Endometrium (tissue), 2 donors: ENCODE measurements at regions not wholly inside any gene's neighbourhood (a gene's known extent, or its start where the extent isn't known, plus 50 kb on each side); places are given as distances from the start of the nearest gene placed in this dataset.

Experiments
- FAIRE-seq: peaks from 2 replicates; lab custom pipeline; 2012; peaks lifted over from hg19 to GRCh38; lab: Jason Lieb, UNC
- donor health status: control.
- donor health status: control.

- FAIRE-seq, result no peak
Measured at GRCh38 chr15:39429898-39430357, 151.0 kb upstream of the THBS1 start.

GRCh38 chr15:39430389-39430788, 150.5 kb upstream of the THBS1 start:
- no peak for FAIRE-seq

DNA sequence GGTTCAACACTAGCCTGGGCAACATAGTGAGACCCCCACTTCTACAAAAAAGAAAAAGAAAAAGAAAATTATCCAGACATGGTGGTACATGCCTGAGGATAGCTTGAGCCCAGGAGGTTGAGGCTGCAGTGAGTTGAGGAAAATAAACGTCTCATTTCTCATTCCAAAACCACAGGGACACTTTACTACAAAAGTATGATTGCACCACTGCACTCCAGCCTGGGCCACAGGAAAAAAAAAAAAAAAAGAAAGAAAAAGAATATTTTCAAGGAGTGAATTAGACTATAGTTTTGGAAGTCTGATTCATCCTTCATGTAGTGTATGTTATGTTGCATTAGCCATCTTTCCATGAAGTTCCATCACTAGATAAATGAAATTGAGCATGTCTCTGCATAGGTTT, 149.5 kb upstream of the THBS1 start:
- FAIRE-seq, result no peak

GRCh38 chr15:39432026-39432425, 148.9 kb upstream of the THBS1 start:
- no peak for FAIRE-seq

- no peak for FAIRE-seq
Measured at GRCh38 chr15:39432912-39433348, 147.9 kb upstream of the THBS1 start.

- FAIRE-seq, result no peak
Measured at GRCh38 chr15:39433376-39433775, 147.5 kb upstream of the THBS1 start.

GRCh38 chr15:39434163-39434562, 146.7 kb upstream of the THBS1 start:
- FAIRE-seq, result peak; percentile 98

- FAIRE-seq, result peak; percentile 21
Measured at GRCh38 chr15:39434751-39435238, 146.1 kb upstream of the THBS1 start.

DNA sequence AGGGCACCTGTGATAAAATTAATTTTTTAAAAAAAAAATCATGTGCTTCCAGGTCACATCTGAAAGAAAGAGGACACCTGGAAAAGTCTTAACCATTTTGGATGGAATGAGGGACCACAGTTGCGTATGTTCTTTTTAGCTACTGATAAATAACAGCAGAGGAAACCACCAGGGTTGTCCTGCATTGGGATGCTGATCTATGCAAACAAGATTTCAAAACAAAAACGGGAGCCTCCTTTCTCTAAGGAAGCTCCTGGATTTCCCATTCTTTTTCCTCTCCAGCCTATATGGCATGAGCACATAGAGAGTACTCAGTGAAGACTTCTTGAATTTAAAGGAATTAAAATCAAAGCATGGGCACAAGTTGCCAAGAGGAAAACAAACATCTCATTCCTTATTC, 145.6 kb upstream of the THBS1 start:
- FAIRE-seq, result no peak

- FAIRE-seq, result no peak
Measured at GRCh38 chr15:39438260-39438659, 142.6 kb upstream of the THBS1 start.

GRCh38 chr15:39438799-39439592, 141.9 kb upstream of the THBS1 start:
- no peak for FAIRE-seq

GRCh38 chr15:39442898-39443297, 138.0 kb upstream of the THBS1 start:
- FAIRE-seq, result no peak

- FAIRE-seq, result no peak
Measured at GRCh38 chr15:39443659-39444219, 137.1 kb upstream of the THBS1 start.

GRCh38 chr15:39444735-39445470, 136.0 kb upstream of the THBS1 start:
- no peak for FAIRE-seq

DNA sequence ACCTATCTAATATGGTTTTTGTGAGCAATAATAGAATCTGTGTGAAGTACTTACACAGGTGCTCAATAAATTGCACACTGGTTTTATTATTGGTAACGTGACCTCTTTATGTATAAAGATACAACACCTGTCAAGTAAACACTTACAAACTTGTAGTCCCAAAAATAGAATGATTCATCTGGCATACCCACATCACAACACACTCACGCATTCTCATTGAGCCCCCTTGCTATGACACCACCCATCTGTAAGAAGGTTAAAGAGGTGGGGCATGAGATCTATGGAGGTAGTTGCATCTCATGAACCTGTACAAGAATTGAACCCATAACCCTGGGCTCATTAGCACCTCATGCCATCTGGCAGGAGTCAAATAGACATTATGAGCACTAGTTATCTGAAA, 134.9 kb upstream of the THBS1 start:
- FAIRE-seq, result no peak

DNA sequence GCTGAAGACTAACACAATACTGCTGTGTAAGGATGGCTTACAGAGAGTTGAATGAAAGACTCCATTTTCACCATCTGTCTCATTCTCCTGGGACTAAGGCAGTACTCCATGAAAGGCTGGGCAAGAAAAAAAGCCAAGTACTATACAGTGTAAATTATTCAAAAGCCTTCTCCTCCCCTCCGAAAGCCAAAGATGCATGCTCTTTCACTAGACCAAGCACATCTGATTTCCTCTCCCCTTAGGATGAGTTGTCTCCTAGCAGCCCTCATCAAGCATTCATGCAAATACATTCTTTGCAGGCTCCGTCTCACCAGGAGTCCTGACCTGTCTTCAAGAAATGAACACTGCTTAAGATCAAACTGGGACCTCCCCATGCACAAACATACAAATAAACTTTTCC, 133.5 kb upstream of the THBS1 start:
- FAIRE-seq, result no peak

GRCh38 chr15:39447881-39448280, 133.0 kb upstream of the THBS1 start:
- FAIRE-seq, result no peak

- FAIRE-seq, result no peak
Measured at GRCh38 chr15:39448409-39448808, 132.5 kb upstream of the THBS1 start.

DNA sequence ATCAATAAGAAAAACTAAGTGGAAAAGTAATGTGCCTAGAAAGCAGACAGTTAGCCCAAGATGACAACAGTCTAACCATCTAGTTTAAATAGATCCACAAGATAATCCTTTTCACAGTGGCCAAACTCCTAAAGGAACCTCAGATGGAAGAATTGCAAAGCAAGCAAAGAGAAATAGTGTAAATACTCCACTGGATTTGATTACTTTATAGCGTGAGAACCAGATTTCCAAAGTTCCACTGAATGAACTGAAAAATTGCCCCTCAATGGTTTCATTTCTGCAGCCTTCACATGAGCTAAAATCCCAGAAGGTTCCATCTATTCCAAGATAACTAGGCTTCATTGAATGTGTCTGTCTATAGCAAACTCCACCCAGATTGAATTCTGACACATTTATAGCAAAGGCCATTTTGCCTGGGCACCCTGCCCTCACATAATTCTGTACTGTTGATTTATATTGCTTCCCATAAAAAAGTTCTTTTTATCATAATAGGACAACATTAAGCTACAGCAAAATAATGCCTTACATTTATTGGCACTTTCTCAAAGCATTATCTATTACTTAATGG, 129.7 kb upstream of the THBS1 start:
- FAIRE-seq, result no peak

- FAIRE-seq, result no peak
Measured at GRCh38 chr15:39451871-39452270, 129.0 kb upstream of the THBS1 start.

- FAIRE-seq, result no peak
Measured at GRCh38 chr15:39453620-39454019, 127.3 kb upstream of the THBS1 start.

DNA sequence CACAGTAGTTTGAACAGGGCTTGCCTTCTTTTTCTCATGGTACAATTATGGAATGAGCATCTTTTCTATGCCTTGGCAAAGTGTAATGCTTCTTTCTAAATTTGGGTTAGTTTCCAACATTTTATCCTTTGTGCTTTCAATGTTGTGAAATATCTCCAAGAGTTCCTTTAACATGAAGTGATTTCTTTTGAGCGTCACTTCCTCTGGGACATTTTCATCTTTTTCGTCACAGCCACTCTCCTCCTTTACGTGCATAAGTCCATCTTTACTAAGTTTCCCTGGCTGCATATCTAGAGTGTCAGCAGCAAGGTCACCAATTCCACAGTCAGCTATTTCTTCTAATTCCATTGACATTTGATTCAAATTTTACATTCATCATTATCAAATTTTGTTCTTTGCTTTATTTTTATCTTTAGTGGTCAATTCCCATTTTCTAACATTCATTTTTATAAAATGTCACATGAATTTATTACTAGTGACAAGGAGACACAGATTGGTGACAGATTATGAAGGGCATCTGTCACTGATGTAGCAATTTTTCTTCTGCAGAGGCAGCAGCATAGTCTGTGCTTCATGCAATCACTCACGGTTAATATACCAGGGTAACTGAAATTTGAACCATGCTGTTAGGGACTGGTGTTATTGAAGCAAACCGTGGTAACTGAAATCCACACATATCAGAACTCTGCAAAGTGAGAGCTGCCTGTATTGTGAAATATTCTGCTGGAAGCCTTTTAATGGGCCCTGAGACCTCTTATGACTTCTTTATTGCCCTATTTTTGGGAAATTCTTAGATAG, 126.5 kb upstream of the THBS1 start:
- no peak for FAIRE-seq
